ENCODE measurements at regions not wholly inside any gene's neighbourhood (a gene's known extent, or its start where the extent isn't known, plus 50 kb on each side); places are given as distances from the start of the nearest gene placed in this dataset.

- no peak for DNase-seq
These were observed 55.1 kb downstream of the PJA1 start for GRCh38 chrX:69110116-69110530.

DNA sequence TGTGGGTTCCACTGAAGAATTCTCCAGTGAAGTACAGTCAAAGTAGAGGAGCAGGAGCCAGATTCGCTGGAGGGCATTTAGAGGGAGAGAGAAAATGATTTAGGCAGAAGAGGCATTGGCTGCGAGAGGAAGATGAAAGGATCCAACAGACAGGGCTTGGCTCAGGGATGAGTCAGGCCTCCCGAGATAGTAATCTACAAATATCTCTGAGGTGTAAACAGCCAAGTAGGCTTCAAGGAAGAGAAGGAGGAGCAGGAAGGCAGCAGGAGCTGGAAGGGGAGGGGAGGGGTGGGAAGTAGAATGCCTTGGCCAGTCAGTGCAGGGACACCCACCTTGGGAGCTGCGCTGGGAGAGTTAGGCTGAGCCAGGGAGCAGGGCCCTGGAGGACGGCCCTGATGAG is 55.5 kb downstream of the PJA1 start:
- no peak for DNase-seq

GRCh38 chrX:69109036-69109663 is 56.1 kb downstream of the PJA1 start:
- DNase-seq = no peak

DNA sequence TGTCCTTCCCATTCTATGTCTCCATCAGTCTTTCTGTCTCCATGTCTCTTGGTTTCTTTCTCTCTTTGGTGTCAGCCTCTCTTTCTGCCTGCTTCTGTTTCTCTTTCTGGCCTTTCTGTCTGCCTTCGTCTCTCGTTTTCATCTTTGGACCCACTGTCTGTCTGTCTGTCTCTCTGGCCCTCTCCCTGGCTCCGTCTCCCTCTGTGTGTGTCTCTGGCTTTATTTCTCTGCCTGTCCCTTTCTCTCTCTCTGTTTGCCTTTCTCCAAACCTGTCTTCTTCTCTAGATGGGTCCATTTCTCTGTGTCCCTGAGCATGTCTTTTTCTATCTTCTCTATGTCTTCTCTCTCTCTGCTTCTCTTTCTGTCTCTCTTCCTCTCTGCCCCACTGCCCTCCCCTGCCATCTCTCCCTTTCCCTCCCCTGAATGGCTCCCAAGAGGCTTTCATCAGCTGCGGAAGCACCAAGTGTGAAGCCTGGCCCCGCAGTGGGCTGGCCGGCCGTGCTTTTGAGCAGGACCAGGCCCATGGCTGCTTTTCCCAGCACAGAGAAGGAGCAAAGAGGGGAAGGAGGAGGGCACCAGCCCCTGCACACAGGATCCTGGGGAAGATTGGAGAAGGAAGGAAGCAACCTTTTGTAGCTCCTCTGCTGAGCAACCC is 57.4 kb downstream of the PJA1 start:
- DNase-seq = no peak

- DNase-seq = no peak
These were observed 58.0 kb downstream of the PJA1 start for GRCh38 chrX:69107231-69107739.

GRCh38 chrX:69104756-69105434 is 60.4 kb downstream of the PJA1 start:
- no peak for DNase-seq

DNA sequence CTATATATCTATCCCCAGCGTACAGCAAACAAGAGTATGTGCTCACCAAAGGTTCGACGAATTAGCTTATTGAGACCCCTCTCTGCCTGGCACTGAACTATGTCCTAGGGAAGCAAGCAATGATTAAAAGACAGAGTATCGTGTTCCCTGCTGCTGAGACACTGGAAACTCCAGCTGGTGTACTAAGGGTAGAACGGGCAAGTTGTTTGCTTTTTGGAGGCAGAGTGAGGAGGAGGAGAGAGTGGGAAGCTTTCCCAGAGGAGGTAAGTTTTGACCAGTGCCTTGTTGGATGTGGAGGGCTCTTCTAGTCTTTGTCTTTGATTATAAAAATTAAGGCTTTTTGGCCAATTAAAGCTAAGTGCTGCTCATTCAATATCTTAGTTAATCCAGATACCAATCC is 61.7 kb downstream of the PJA1 start:
- DNase-seq = no peak

- no peak for DNase-seq
These were observed 62.5 kb downstream of the PJA1 start for GRCh38 chrX:69102612-69103194.

- no peak for DNase-seq
These were observed 63.5 kb downstream of the PJA1 start for GRCh38 chrX:69101683-69102251.

DNA sequence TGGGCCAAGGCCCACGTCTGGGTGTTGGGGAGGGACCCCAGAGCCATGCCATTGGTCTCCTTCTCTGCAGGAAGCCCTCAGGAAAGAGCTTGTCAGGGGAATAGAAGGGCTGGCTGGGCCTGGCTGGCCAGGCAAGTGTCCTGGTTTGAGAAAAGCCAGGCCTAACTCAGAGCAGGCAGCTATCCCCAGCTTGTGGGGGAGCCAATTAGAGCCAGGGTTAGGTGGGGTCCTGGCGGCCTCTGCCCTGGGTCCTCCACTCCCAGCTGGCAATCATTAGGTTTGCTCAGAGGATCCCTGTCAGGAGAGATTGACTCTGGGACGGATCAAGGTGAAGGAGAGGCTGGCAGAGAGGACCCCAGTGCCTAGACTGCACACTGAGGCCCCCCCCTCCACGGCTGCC is 64.8 kb downstream of the PJA1 start:
- no peak for DNase-seq

- no peak for DNase-seq
These were observed 67.6 kb downstream of the PJA1 start for GRCh38 chrX:69097451-69098236.

DNA sequence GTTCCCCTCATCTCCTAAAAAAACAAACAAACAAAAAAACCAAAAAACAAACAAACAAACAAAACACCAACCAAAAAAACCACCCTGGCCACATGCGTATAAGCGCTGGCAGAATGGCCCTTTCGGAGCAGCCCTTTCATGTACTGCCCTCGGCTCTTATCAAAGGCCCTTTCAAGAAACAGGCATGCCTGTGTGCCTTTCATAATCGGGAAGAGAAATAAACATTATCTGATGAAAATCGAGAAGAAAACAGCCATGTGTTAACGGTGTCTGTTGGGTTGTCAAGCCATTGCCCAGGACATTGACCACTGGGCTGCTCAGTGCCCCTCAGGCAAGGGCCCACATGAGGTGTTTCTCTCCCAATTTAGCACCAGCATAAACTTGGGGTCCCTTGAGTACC is 68.3 kb downstream of the PJA1 start:
- DNase-seq = no peak

DNA sequence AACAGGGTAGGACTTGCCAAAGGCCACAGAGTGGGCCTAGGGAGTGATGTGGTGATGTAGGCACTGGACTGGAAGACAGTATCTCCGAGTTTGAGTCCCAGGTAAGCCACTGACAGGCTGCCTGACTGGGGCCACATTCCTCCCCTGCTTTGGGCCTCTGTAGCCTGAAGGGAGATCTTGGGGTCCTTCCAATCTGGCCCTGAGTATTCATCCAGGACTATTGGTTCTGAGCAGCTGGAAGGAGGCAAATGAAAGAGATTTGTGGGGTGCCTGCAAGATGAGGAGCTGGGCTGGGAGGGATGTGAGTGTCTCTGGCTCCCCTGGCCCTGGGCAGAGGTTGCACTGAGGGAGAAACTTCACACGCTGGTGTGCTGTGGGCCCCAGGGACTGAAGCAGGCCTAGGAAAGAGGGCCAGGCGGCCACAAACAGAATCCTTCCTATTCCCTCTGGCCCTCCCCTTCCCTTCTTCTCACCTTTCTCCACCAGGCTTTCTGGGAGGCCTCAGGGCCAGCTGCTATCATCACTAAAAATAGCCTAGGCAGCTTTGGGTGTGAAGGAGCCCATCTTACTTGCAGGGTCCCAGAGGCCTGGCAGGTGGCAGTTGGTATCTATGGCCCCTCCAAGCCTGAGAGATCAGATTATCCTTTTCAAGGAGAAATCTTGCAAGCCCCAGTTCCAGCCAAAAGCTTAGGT is 70.1 kb downstream of the PJA1 start:
- no peak for DNase-seq

GRCh38 chrX:69093960-69094871 is 71.0 kb downstream of the PJA1 start:
- DNase-seq = peak; percentile 39

- DNase-seq = no peak
These were observed 75.2 kb downstream of the PJA1 start for GRCh38 chrX:69090022-69090421.

GRCh38 chrX:69089203-69089602 is 76.0 kb downstream of the PJA1 start:
- DNase-seq = no peak

- DNase-seq = no peak
These were observed 76.9 kb downstream of the PJA1 start for GRCh38 chrX:69088171-69088938.

- no peak for DNase-seq
These were observed 79.4 kb downstream of the PJA1 start for GRCh38 chrX:69085826-69086225.

DNA sequence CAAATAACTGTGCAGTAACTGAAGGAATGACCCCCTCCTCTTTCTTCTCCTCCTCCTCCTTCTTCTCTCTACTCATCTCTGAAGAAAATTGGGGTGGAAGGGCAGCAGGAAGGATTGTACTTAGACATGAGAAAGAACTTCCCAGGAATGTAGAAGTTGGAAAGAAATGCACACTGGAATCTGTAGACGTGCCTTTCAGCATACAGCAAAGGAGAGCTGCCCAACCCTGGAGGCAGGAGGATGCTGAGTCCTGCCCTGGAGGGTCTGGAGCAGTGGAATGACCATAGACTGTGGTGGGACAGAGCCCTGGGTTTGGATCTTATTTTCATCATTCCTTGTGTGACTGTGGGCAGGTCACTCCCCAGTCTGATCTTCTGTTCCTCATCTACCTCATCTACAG is 80.1 kb downstream of the PJA1 start:
- no peak for DNase-seq

DNA sequence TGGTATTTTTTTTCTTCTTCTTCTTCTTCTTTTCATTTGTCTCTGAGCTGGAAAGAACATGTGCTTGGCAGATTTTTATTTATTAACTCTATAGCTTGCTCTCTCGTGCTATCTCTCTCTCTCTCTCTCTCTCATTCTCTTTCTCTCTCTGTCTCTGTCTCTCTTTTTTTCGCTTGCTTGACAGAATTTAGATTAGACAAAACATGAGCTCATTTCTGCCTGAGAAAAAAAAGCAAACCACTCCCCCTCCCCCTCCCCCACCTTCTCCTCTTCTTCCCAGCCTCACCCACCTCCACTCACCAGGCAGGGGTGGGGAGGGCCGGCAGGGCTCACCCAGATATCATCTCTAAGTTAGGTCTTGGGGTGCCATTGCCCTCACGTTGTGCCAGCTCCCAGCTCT is 81.5 kb downstream of the PJA1 start:
- no peak for DNase-seq

All from CD4-positive, alpha-beta T cell treated with Interleukin-6 for 4 hours (primary cell).